ENCODE measurements at regions not wholly inside any gene's neighbourhood (a gene's known extent, or its start where the extent isn't known, plus 50 kb on each side); places are given as distances from the start of the nearest gene placed in this dataset.
"Not testable (repeated sequence)": the region's sequence is repeated elsewhere in the genome, so short reads cannot be mapped to it uniquely, and the experiment has no call there.

- DNase-seq, result no peak
These were observed 67.0 kb upstream of the LSAMP start for GRCh38 chr3:116512281-116512680.

- no peak for DNase-seq
These were observed 67.6 kb upstream of the LSAMP start for GRCh38 chr3:116512931-116513330.

GRCh38 chr3:116515973-116516372, 70.7 kb upstream of the LSAMP start:
- no peak for DNase-seq

GRCh38 chr3:116517308-116517707, 72.0 kb upstream of the LSAMP start:
- DNase-seq, result peak; percentile 6

- DNase-seq, result not testable (repeated sequence)
These were observed 73.8 kb upstream of the LSAMP start for GRCh38 chr3:116519101-116519500.

GRCh38 chr3:116519823-116520222, 74.5 kb upstream of the LSAMP start:
- not testable (repeated sequence) for DNase-seq

GRCh38 chr3:116524453-116525210, 79.3 kb upstream of the LSAMP start:
- DNase-seq, result no peak

- no peak for DNase-seq
These were observed 107.0 kb upstream of the LSAMP start for GRCh38 chr3:116552246-116552645.

GRCh38 chr3:116553355-116553754, 108.1 kb upstream of the LSAMP start:
- no peak for DNase-seq

- DNase-seq, result no peak
These were observed 116.2 kb upstream of the LSAMP start for GRCh38 chr3:116561529-116561928.

GRCh38 chr3:116563351-116563750, 118.1 kb upstream of the LSAMP start:
- DNase-seq, result no peak

GRCh38 chr3:116566478-116566960, 121.2 kb upstream of the LSAMP start:
- no peak for DNase-seq

GRCh38 chr3:116569611-116570010, 124.3 kb upstream of the LSAMP start:
- no peak for DNase-seq

GRCh38 chr3:116579840-116580239, 129.7 kb upstream of the TUSC7 start:
- no peak for DNase-seq

GRCh38 chr3:116586285-116586944, 123.2 kb upstream of the TUSC7 start:
- DNase-seq, result no peak

- DNase-seq, result no peak
These were observed 118.3 kb upstream of the TUSC7 start for GRCh38 chr3:116591236-116591635.

GRCh38 chr3:116601206-116601605, 108.4 kb upstream of the TUSC7 start:
- DNase-seq, result no peak

GRCh38 chr3:116607205-116607604, 102.4 kb upstream of the TUSC7 start:
- no peak for DNase-seq

- no peak for DNase-seq
These were observed 99.5 kb upstream of the TUSC7 start for GRCh38 chr3:116610124-116610523.

GRCh38 chr3:116614795-116615362, 94.7 kb upstream of the TUSC7 start:
- no peak for DNase-seq

GRCh38 chr3:116618138-116618537, 91.4 kb upstream of the TUSC7 start:
- no peak for DNase-seq

GRCh38 chr3:116618930-116619329, 90.6 kb upstream of the TUSC7 start:
- no peak for DNase-seq

GRCh38 chr3:116630494-116630893, 79.1 kb upstream of the TUSC7 start:
- DNase-seq, result no peak

GRCh38 chr3:116639641-116640040, 69.9 kb upstream of the TUSC7 start:
- DNase-seq, result no peak

Data from NCI-H2081 treated with DMSO at 0.1 percent for 48 hours (cell line).